GM12873 (cell line): ENCODE measurements at regions not wholly inside any gene's neighbourhood (a gene's known extent, or its start where the extent isn't known, plus 50 kb on each side); places are given as distances from the start of the nearest gene placed in this dataset.

Source experiments
- TF ChIP-seq, protein P1 (sequence below): IDR thresholded peaks from 2 replicates; pipeline ENCODE4 v1.5.1; 2012; ENCODE audit warnings: low read depth, mild to moderate bottlenecking, moderate library complexity, low read length, control low read depth; ENCODE audit not compliant: insufficient read depth; ENCODE audit errors: missing control alignments

DNA sequence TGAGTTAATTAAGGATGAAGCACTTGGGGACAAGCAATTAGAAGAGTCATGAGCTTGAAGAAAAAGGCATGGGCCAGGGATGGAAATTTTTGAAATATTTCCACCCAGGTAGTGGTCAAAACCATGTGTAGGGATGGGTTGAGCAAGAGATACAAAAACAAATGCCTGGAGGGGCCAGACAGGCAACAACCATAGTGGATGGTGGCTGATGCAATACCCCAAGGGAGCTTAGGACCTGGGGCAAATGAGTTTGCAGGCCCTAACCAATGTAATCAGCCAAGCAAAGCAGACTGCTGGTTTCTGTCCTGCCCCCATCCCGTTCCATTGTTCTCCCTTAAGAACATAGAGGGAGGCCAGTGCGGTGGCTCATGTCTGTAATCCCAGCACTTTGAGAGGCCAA, 119.1 kb upstream of the FGGY start:
- TF ChIP-seq, protein P1, sequence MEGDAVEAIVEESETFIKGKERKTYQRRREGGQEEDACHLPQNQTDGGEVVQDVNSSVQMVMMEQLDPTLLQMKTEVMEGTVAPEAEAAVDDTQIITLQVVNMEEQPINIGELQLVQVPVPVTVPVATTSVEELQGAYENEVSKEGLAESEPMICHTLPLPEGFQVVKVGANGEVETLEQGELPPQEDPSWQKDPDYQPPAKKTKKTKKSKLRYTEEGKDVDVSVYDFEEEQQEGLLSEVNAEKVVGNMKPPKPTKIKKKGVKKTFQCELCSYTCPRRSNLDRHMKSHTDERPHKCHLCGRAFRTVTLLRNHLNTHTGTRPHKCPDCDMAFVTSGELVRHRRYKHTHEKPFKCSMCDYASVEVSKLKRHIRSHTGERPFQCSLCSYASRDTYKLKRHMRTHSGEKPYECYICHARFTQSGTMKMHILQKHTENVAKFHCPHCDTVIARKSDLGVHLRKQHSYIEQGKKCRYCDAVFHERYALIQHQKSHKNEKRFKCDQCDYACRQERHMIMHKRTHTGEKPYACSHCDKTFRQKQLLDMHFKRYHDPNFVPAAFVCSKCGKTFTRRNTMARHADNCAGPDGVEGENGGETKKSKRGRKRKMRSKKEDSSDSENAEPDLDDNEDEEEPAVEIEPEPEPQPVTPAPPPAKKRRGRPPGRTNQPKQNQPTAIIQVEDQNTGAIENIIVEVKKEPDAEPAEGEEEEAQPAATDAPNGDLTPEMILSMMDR, result no peak

DNA sequence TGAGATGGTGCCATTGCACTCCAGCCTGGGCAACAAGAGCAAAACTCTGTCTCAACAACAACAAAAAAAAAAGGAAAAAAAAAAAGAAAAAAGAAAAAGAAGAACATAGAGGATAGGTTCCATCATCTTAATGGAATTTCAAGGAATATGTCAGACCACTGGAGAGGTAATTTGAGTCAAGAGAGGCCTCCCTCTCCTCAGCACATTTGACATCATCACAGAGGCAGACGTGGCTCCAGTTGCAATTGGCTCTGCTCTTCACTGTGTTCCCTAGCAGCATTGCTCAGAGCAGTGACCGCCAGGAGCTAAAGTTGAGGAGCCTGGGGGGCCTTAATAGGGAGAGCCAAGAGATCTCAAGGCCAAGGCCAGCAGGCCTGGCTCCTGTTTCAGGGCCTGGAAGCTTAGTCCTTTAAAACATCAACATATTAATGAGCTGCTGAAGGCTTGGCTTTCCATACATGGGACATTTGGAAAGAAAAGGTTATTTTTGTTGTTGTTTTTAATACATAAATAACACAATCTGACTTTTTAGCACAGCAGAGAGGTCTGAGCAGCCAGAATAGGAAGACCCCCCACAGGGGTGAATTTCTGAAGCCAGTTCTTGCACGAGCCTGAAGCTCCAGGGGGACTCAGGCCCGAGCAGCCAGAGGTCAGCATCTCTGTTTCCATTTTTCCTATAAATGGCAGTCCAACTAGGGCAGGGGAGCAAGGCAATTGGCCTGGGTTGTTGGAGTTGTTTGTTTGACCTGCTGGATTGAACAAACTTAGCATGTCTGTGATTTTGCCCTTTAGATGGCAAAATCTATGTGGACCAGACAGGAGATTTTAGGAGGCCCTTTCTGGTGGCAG, 118.3 kb upstream of the FGGY start:
- TF ChIP-seq, protein P1, result no peak

DNA sequence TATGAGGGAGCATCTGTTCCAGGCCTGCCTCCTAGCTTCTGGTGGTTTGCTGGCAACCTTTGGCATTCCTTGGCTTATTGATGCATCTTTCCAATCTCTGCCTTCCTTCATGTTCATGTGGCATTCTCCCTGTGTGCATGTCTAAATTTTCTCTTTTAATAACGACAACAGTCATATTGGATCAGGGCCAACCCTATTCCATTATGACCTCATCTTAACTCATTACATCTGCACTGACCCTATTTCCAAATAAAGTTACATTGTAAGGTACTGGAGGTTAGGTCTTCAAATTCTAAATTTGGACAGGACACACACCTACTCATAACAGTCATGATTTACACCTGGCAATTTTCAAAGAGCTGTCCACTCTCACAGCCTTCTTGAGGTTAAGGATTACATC, 117.2 kb upstream of the FGGY start:
- TF ChIP-seq, protein P1, result no peak

DNA sequence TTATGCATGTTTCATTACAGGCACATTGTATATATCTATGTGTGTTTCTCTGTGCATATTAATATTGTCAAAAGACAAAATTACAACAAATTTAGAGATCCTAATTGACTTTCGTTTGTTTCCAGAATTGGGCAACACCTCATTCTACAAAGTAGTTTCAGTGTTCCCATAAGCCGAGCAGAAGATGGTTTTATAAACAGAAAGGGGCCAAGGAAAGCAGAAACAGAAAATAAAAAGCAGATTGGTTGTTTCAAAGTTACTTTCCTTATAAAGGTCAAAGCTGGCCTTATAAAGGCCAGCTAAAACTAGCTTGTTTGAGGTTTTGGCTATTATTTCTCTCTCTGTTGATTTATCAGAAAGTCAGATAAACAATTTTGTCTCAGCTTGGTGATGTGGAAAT, 116.2 kb upstream of the FGGY start:
- TF ChIP-seq, protein P1, result no peak

DNA sequence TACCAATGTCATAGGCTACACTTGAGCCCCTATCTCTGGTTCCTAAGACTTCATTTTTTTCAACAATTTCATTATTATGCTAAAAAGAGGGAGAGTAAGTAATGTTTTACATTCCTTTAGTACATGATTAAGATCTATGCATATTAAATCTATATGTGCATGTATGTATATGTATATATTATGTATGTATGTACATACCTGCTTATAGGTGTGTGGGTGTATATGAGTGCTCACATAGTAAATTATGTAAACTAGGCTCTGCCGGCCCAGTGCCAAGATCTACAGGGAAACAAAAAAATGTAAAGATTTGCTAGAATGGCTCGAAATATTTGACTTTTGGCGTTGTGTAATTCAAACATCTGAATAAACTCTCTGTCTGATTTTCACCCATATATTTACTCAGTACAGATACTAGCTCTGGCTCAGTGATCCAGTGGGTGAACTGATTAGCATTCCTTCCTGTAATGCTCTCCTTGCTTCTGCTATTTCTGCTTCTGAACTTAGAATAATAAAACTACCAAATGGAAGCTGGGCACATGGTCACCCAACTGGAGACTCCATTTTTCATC, 113.1 kb upstream of the FGGY start:
- TF ChIP-seq, protein P1, result no peak

DNA sequence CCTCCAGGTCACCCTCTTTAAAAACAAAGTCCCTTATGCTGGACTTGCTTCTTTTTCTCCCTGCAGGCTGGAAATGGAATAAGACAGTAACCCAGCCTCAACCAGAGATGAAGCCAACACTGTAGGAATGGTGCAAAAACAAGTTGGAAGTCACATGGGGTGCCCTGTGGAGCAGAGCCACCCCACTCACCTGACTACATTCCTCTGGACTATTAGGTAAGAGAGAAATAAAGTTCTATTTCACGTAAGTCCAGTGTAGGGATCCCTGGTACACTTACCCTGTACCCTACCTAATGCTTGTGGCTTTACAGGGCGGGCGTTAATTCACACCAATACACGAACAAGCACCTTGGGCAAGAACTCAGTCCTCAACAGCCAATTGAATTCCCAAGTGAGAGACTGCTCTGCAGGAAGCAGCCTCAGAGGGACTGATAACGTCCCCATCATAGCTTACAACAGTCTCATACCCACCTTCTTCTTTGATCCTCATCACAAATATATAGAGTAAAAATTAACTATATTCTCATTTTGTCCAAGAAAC, 112.5 kb upstream of the FGGY start:
- TF ChIP-seq, protein P1, result no peak

DNA sequence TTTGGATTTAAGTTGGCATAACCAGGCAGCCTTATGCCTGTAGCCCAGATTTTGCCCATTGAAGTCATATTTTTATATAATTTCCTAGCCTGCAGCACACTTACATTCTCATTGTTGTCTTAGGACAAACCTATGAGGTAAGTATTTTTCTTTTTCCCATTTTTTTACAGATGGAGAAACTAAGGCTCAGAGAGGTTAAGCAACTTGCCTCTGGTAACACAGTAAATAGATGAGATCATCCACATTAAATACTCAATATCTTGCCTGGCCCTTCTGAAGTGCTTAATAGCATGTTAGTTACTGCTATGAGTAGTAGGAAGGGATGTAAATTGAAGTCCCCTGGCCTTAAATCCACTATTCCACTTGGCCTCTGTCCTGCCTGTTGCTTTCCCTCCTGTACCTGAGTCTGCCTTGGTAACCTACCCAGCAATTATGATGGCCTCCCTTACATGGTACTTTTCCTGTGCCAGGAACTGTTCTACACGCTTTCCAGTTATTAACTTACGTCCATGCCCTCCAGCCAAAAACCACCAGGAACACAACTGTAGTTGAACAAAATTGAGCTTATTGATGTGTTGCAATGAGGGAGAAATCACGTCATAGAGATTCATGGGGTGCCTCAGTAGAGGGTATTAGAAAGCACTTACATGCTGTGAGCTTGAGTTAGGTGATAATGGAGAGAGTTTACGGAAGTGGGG, 111.6 kb upstream of the FGGY start:
- TF ChIP-seq, protein P1, result no peak
